Activated CD4-positive, alpha-beta T cell treated with anti-CD3 and anti-CD28 coated beads, Interleukin-2, amount 50 U/mL, for 16 hours (primary cell): ENCODE measurements at regions not wholly inside any gene's neighbourhood (a gene's known extent, or its start where the extent isn't known, plus 50 kb on each side); places are given as distances from the start of the nearest gene placed in this dataset.
"Not testable (repeated sequence)": the region's sequence is repeated elsewhere in the genome, so short reads cannot be mapped to it uniquely, and the experiment has no call there.

Experiments used
- DNase-seq: peaks from one replicate; pipeline ENCODE4 v3.0.0-alpha.2; 2020

DNA sequence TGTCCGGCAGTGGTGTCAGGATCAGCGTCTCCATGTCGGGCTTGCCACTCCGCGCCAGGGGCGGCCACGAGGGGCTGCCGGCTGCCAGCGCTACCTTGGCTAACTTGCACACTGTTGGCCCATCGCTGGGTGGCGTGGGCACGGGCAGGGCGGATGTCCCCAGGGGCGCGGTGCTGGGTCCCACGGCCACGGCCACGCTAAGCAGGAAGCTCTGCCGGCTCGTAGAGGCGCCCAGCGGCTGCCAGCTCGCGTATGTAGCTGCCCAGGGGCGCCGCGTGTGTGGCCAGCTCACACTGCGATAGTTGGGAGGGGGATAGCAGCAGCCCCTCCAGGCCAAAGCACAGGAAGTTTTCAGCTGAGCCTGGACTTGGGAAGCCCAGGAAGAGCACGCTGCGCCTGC lies 249.4 kb downstream of the ANKRD30B start:
- DNase-seq, result no peak

DNA sequence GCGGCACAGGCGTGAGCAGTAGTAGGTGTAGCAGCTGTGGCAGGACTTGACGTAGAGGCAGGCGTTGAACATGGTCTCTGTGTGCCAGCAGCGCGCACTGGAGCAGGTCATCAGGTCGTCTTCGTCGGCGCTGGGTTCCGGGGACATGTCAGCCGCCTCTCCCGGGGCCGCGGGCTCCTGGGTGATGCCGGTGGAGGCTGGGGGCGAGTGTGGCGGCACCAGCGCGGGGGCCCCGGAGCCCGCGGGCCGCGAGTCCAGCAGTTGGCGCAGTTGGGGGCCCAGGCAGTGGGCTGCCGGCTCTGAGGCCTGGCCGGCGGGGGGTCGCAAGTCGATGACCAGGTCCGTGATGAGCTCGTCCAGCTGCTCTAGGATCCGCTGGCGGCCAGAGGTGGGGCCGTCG lies 249.9 kb downstream of the ANKRD30B start:
- DNase-seq, result not testable (repeated sequence)

DNA sequence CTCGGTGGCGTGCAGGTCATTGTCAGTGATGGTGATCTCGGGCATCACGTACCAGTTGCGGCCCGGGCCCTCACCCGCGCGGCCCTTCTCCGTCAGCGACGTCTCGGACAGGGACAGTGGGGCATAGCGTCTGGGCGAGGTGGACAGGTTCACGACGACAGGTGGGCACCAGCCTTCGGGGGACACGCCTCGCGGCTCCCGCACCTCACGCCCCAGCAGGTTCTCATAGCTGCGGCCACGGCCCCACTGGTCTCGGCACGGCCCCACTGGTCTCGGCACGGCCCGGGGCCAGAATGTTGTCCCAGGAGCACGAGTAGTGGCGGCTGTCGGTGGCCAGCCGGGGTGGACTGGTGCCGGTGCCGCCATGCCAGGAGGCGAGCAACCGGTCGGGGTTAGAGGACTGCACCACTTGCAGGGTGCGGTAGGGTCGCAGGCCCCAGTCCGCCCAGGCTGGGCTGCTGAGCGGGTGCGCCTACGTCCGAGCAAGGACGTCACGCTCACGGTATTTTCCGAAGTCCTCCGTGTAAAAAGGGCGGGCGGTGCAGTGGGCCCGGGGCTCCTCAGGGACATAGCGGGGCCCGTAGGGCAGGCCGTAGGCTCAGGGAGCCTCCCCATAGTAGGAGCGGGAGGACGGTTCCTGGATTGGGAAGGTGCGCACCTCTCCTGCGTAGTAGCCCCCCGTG lies 250.5 kb downstream of the ANKRD30B start:
- DNase-seq, result not testable (repeated sequence)

DNA sequence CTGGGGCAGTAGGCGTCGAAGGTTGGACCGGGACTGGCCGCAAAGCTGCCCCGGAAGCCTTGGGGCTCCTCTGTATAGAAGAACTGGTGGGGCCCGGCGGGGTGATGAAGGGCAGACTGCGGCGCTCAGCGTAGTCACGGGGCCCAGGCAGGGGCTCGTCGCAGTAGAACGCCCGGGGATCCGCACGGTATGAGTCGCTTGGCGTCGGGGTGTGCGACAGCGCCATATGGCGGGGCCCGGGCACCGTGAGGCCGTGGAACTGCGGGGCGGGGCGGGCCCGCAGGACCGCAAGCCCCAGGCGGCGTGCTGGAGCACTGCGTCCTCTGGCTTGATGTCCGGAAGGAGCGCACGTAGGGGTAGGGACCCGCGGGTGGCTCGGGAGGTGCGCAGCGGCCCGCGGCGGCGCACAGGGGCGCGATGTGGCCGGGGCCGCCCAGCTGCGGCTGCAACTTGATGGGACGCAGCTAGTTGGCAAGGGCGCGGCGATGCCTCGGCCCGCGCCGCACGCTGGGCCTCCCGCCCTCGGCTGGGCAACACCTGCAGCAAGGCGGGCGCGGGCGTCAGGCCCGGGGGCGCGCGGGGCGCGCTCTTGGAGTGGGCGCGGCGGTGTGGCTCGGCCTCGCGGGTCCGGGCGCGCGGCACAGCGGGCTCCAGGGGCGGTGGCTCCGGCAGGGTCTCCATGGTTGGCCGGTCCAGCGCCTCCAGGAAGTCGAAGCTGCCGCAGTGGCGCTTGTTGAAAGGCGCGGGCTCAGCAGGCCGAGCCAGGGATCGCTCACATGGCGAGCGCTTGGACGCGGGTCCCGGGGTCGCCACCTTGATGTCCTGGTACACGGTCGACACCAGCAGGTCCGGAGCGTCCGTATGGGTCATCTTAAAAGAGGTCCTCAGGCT lies 251.4 kb downstream of the ANKRD30B start:
- no peak for DNase-seq

DNA sequence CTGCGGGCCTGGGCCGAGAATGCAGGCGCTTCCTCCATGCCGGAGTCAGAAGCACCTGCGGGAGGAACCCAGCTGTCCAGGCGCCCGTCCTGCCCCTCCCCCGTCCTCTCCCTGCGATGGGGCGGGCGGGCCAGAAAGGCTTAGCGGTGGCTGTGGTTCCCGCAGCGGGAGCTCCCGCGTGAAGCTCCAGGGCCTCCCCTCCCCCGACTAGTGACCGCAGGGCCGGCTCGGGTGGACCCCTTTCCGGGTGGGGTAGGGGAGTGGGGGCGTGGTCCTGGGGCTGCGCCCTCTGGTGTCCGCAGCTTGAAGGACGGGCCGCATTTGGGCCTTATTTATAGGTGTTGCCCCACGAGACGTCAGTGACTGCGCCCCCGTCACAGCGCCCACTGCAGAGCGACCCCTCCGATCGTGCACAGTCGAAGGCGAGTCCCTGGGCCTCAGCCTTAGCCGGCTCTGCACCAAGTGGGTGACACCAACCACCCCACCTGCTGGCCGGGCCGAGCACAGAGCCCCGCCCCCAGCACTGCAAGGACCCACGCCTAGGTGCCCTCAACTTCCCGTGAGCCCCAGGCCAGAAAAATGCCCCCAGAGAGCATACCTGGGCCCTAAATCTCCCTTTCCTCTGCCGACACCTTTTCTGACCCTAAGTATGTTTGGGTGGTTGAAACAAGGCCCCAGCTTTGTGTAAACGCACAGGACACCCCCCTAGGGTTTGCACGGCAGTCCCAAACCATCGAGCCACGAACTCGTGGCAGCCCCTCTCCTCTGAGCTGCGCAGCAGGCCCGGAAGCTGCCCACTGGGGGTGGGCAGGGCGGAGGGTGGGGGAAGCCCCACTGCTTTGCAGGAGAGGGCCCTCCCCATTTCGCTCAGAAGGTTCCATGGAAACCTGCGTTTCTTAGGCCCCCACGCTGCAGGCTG lies 252.4 kb downstream of the ANKRD30B start:
- DNase-seq, result not testable (repeated sequence)

DNA sequence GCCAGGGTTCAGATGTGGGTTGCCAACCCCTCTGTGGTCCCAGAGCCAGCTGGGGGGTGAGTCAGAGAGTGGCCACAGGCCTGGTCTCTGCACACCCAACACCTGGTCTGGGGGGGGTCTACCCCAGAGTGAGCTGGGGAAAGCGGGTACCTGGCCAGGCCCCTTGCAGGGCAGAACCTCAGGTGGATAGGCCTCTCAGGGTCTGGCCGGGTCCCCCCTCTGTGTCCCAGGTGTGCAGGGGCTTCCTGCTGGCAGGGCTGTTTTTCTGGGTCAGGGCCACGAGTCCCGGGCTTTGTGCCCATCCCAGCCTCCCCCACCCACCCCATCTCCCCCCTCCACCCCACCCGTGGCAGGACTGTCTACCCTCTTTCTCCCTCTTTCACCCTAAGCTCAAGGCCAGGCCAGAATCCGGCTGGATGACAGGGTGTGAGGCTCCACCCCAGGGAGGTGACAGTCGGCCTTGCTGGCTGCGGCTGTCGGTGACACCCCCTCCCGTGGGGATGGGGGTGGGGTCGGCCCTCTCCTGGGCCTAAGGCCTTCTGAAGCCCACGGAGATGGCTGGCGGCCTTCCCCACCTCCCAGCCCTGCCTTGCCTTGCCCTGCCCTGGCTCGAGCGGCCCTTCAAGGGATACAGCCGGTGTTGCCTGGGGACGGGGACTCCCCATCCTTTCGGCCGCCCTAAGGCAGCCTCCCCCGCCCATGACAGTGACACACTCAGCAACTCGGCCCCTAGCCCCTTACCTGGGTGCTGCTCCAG lies 253.2 kb downstream of the ANKRD30B start:
- DNase-seq, result not testable (repeated sequence)

DNA sequence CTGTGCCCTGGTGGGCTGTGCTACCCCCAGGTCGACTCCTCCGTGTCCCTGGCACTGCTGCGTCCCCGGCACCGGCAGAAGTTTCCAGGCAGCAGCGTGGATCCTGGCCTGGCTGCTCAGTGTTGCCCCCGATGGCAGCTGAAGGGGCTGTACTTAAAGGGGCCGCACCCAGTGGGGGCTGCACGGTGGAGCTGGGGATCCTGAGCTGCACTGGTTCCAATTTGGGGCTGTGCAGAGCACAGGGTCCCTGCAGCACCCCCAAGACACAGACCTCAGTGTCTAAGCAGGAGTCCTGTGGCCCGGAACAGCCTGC lies 253.8 kb downstream of the ANKRD30B start:
- not testable (repeated sequence) for DNase-seq

DNA sequence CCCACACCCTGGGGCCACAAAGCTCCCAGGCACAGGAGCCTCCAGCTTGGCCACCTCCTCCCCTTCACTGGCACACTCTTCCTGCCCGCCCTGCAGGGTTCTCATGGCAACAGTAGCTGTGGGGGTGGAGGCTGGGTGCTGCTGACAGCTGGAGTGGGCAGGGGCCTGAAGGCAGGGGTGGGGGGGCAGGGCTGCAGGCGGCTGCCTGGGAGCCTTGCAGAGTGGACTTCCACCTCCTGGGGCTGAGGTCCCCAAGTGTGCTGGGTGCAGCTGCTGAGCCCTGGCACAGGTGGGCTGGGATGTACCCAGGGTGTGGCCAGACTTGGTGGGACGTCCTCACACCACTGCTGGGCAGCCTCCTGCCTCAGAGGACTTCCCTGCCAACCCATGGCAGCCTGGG lies 254.8 kb downstream of the ANKRD30B start:
- DNase-seq, result not testable (repeated sequence)

DNA sequence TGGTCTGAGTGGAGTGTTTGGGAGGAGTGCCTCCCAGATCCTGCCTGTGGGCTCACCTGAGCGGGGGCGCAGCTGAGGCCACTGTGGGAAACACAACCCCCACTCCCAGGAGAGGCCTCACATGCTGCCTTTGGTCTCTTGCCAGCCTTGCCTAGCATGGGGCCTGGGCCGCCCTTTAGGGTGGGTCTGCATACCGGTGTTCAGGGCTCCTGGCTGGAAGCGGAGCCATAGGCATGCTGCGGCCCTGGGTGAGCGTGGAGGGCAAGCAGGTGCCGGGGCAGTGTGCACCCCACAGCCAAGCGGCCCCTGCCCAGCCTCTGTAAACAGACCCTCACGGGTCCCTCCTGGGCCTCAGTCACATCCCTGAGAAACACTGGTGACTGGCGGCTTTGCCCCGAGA lies 255.3 kb downstream of the ANKRD30B start:
- not testable (repeated sequence) for DNase-seq

DNA sequence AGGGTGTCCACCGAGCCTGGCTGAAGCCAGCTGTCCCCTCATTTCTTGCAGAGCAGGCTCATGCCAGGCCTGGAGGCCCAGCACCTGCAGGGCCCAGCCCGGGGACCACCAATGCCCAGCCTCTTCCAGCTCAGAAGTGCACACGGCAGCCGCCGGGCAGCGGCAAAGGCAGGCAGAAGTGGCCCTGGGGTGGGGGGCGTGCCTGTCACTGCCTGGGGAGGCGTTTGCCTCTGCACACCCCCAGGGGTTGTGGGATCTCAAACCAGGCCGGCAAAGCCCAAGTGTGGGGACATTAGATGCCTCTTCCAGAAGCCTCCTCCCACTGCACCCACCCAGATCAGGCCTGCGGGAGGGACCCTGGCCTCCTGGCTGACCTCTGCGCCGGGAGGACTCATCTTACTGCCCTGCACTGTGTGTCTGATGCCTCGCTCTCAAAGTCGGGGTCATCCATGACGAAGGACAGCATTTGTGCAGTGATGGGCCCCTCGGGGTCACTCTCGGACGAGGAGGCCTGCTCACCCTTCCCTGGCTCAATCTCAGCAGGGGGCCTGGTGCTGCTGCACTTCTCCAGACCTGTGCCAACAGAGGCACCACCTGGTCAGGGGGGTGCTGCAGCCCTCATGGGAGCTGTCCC lies 255.8 kb downstream of the ANKRD30B start:
- DNase-seq, result not testable (repeated sequence)

DNA sequence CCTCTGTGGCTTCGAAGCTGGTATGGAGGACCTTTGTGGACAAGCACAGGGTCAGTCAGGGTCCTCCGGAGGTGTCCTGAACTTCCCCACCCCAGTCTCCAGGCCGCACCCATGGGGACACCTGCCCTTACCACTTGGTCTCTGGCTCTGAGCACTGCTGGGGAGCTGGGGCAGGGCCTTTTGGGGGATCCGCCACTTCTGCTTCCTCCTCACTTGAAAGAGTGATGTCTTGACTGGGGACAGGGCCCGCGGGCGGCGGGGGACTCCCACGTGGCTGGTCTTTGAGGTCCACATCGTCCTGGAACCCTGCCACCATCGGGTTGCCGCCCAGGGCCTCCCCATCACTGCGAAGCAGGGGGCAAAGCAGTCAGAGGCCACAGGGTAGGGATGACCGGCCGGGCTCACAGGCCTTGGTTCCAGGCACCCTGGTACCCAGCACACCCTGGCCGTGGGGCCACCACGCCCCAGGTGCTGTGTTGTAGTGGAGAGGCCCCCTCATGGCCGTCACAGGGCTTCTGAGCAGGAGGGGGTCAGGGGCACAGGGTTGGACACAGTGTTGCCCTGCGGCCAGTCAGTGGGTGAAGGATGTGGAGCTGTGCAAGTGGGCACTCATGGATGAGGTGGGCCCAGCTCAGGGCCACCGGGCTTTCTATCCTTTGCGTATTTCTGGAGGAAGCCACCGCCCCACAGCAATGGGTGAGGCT lies 256.4 kb downstream of the ANKRD30B start:
- not testable (repeated sequence) for DNase-seq

DNA sequence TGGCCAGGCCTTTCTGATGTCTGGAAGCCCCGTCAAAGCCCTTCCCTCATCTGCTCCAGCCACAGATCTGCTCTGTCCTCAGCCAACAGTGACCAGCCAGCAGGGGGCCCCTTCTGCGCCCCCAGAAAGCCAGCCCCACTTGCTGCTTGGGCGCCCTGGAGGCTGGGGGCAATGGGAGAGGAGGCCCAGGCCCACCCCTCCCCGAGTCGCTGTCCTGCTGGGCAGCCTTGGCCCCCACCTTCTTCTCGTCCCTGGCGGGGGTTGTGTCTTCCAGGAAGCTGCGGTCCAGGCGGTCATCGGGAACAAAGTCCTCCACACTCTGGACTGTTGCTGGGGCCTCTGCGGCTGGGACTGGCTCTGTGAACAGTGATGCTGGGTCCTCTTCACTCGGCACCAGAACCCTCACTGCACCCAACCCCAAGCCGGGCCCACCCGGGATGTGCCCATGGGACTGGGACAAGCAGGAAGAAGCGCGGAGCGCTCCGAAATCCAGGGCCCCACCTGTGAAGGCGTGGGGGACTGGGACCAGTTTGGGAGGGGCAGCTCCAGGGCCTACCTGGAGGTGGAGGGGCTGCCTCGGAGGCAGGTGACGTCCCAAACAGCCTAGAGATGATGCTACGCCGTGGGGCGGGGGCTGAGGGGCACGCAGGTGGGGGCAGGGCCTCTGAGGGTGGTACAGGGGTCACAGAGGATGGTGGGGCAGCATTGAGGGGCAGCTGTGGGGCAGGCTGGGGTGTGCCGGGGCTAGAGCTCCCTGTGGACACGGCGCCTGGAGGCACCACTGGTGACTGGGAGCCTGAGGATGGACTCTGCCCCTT lies 257.6 kb downstream of the ANKRD30B start:
- no peak for DNase-seq

DNA sequence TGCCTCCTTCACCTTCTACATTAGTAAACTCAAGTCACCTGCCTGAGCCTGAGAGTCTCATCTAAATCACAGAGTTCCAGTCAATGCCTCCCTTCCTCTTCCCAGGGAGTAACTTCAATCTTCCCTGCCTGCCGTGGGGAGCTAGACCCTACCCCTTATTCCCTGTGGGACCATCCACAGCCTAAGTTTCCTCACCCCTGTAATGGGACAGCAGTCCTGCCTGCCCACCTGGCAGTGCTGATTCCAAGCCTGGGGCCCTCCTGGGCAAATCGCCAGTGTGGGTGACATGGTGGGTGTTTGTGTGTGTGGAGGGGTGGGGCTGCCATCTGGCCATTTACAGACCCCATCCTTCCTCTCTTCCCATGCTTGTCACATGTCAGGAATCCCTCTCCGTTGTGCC lies 258.6 kb downstream of the ANKRD30B start:
- DNase-seq, result not testable (repeated sequence)

DNA sequence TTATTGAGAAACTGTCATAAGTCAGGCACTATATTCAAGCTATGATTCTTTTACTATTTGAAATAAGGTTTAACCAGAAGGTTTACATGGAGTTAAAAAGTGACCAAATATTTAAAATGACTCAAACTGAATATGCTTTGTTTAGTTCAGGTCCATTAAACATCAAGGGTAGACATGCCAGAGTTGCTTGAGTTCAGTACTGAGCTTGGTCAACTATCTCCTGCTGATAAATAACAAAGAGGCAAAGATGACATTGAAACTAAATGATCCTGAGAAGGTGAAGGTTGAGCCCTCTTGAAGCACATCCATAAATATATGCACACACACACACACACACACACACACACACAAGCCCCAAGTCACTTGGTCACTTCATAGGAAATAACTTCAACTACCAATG lies 278.1 kb downstream of the ANKRD30B start:
- DNase-seq, result not testable (repeated sequence)

DNA sequence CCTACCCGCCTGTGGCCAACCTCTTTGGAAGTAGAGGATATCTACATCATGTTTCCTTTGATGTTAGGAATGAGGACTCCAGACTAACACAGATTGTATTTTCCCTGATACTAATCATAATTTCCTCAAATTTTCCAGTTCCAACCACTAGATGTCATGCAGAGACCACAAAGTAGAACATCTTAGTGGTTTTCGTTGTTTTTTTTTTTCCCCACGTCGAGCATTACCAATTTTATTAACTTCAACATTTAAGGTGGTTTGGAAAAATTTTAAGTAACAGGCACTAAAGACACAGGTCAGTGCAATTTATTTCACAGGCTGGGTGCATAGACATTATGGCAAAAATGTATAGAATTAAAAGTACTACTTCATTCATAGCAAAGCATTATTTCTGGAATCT lies 280.1 kb downstream of the ANKRD30B start:
- not testable (repeated sequence) for DNase-seq

DNA sequence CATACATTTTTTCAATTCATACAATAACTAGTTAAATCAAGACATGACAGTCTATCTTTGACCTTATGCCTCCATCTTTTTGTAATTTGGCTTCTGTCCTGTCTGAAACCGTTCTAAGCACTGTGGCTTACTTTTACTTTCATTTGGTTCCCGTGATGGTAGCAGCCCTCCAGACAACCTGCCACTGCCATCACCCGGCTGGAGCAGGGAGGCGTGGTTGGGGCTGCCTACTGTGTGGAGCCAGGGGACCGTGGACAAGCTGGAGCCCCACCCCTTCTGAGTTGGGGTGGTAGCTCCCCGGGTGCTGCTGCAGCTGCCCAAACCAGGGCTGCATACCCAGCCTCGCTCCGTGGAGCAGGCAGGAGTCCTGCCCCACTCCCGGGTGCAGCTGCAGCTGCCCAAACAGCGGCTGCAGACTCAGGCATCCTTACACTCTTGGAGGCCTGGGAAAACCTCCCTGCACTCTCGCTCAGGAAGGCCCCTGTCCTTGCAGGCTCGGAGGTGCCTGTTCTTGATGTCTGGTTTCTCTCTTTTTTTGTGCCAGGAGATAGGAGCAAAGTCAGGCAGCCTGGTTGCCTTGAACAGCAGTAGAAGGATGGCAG lies 312.4 kb downstream of the ANKRD30B start:
- not testable (repeated sequence) for DNase-seq

DNA sequence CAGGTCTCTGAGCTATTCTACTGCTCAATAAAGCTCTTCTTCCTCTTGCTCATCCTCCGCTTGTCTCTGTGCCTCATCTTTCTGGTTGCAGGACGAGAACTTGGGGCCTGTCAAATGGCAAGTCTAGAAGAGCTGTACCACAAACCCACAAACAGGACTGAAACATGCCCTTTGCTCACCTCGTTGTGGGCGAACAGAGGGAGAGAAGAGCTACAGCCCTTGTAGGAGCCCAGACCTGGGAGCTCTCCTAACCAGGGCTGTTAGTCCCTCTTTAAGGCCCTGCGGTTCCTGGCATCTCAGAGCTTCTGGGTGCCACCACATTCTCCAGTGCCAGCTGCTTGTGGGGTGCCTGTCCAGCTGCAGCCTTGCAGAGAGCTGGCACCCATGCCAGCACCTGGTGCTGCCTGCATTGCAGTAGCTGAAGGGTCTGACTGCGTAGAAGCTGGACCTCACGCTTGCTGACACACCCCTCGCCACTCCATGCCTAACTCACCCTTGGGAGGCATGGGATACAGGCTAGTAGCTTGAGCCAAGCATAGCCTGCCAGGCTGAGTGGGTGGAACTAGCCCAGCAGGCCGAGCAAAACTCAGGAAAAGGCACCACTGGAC lies 313.4 kb downstream of the ANKRD30B start:
- DNase-seq, result not testable (repeated sequence)

DNA sequence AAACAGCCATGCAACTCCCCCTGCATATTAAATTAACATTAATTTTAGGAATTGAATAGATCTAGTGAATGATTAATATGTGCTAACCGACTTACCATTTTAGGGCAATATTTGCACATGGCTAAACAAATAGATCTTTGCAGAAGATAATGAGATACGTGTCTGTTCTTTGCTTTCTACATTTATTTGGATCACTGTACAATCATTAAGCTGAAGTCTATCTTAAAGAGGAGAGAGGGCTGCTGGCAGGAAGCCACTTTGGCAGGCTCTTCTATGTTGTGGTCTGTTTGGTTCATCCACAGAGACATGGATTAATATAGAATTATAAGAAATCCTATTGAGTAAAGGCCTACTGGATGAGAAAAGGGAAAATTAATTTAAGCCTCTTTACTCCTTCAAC lies 318.5 kb downstream of the ANKRD30B start:
- DNase-seq, result not testable (repeated sequence)

DNA sequence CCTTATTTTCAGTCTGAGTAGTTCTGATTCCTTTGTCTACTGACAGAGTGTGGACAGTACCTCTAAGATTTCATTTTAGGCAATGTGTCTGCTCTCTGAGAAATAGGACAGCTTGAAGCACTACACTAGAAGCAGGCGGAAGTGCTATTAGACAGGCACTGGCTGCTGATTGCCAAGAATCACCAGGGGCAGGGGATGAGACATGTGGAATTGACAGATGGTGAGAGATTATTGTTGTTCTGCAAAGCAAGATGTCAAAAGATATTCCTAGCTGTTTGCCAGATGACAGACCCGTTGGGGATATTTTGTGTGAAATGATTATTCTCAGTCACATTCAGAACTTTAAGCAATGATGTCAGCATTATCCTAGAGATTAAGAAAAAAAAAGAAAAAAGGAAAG lies 323.3 kb downstream of the ANKRD30B start:
- DNase-seq, result not testable (repeated sequence)
